ENCODE measurements at regions not wholly inside any gene's neighbourhood (a gene's known extent, or its start where the extent isn't known, plus 50 kb on each side); places are given as distances from the start of the nearest gene placed in this dataset.

DNA sequence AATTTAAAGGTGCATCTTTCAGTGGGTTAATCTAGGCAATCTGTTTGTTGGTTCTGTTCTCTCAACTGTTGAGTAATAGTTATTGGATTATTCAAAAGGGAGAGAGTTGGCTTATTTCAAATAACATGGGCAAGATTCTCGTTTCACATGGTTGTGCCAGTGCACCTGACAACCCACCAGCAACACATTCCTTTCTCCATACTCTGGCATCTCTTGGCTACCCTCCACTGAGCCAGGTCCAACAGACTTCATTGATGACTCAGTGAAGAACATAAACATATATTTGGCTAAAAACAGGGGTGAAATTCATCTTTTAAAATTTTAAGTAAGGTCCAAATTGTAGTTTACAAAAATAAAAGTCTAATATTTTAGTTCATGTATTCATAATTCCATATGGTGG, 967.2 kb downstream of the RPA4 start:
- Histone ChIP-seq H3K27me3 (ENCODE audit: insufficient read depth, low read length) (no peaks in the 10 kb centered on the region), H3K9me3 (ENCODE audit: control insufficient read depth in 1 of 2, insufficient read depth in 1 of 2, low read depth in 1 of 2, low read length in 2 of 2) (no peaks in the 10 kb centered on the region), H3K4me3 (replicated peaks in 1 of 2; ENCODE audit: low read depth in 1 of 2, low read length in 2 of 2) (no peak overlapping the region), H3K9me2 (ENCODE audit: insufficient read depth) (no peaks in the 10 kb centered on the region), H4K20me1 (ENCODE audit: insufficient read depth) (no peaks in the 10 kb centered on the region), H3K4me2 (ENCODE audit: low read length) (no peak overlapping the region), H3K9ac (ENCODE audit: low read length) (no peak overlapping the region), H3K36me3 (ENCODE audit: control insufficient read depth in 1 of 2, insufficient read depth in 2 of 2, low read length in 2 of 2) (no peaks in the 10 kb centered on the region), H2AFZ (ENCODE audit: low read depth, low read length, poor library complexity, severe bottlenecking) (no peak overlapping the region), H3K27ac (ENCODE audit: low read depth, low read length) (no peak overlapping the region), H3K79me2 (ENCODE audit: insufficient read depth, low read length) (no peaks in the 10 kb centered on the region), H3K4me1 (ENCODE audit: control insufficient read depth in 1 of 2, insufficient read depth in 2 of 2, low read length in 2 of 2) (no peaks in the 10 kb centered on the region)
- DNase-seq (ENCODE audit: low read depth, low spot score) (no peak), ATAC-seq (no peak)
- BruUV-seq (replicated peaks) = no TSS peak
- RAD21 ChIA-PET (ENCODE audit: low non-redundant PET in 1 of 2, low total read pairs in 2 of 2, uncharacterized antibody in 2 of 2, unreplicated experiment in 2 of 2) = no interaction called here
- CTCF ChIA-PET = no interaction called here
- TF ChIP-seq ELF1 (IDR thresholded peaks at IDR 0.05; ENCODE audit: borderline replicate concordance, low read depth) (no peak), EZH2phosphoT487 (IDR thresholded peaks at IDR 0.05; ENCODE audit: borderline replicate concordance) (no peak), ATF3 (IDR thresholded peaks at IDR 0.05) (no peak), SIN3A (IDR thresholded peaks at IDR 0.05; ENCODE audit: low read depth) (no peak), SRF (IDR thresholded peaks at IDR 0.05; ENCODE audit: low read depth) (no peak), ZFX (IDR thresholded peaks at IDR 0.05) (no peak), FOSL1 (IDR thresholded peaks at IDR 0.05; ENCODE audit: low read depth) (no peak), TCF7L2 (IDR thresholded peaks at IDR 0.05; ENCODE audit: borderline replicate concordance, extremely low read depth, insufficient read depth, insufficient read length) (no peak), POLR2AphosphoS5 (IDR thresholded peaks at IDR 0.05; ENCODE audit: low read depth, low read length) (no peak), RAD21 (IDR thresholded peaks at IDR 0.05; ENCODE audit: low read depth) (no peak), CEBPB (IDR thresholded peaks at IDR 0.05; ENCODE audit: low read depth) (no peak), JUND (IDR thresholded peaks at IDR 0.05) (no peak), SP1 (IDR thresholded peaks at IDR 0.05; ENCODE audit: low read depth) (no peak), ZNF274 (IDR thresholded peaks at IDR 0.05; ENCODE audit: low read depth, low read length) (no peak), CBX3 (IDR thresholded peaks at IDR 0.05; ENCODE audit: low read depth) (no peak)
- TF ChIP-seq, protein P1, sequence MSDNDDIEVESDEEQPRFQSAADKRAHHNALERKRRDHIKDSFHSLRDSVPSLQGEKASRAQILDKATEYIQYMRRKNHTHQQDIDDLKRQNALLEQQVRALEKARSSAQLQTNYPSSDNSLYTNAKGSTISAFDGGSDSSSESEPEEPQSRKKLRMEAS (IDR thresholded peaks at IDR 0.05) = no peak
- TF ChIP-seq, protein P2, sequence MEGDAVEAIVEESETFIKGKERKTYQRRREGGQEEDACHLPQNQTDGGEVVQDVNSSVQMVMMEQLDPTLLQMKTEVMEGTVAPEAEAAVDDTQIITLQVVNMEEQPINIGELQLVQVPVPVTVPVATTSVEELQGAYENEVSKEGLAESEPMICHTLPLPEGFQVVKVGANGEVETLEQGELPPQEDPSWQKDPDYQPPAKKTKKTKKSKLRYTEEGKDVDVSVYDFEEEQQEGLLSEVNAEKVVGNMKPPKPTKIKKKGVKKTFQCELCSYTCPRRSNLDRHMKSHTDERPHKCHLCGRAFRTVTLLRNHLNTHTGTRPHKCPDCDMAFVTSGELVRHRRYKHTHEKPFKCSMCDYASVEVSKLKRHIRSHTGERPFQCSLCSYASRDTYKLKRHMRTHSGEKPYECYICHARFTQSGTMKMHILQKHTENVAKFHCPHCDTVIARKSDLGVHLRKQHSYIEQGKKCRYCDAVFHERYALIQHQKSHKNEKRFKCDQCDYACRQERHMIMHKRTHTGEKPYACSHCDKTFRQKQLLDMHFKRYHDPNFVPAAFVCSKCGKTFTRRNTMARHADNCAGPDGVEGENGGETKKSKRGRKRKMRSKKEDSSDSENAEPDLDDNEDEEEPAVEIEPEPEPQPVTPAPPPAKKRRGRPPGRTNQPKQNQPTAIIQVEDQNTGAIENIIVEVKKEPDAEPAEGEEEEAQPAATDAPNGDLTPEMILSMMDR (IDR thresholded peaks at IDR 0.05 in 2 of 3, conservative IDR thresholded peaks at IDR 0.05 in 1 of 3; ENCODE audit: borderline replicate concordance in 1 of 3, insufficient read depth in 1 of 3, low read depth in 2 of 3, low read length in 2 of 3) = no peak
- POLR2A ChIA-PET = no interaction called here
- intact Hi-C loops (cut with micrococcal nuclease) = no loop called here

Data from HCT116 (cell line).